Esophagus muscularis mucosa (tissue), 4 donors: ENCODE measurements at regions not wholly inside any gene's neighbourhood (a gene's known extent, or its start where the extent isn't known, plus 50 kb on each side); places are given as distances from the start of the nearest gene placed in this dataset.

Experiments used
- EP300 ChIP-seq: sonication (generic); formaldehyde crosslinking; IDR thresholded peaks from one replicate; pipeline ENCODE4 v1.6.1; 2017; ENCODE audit warnings: antibody characterized with exemption
- POLR2A ChIP-seq: fragments of 450-650 bp; IDR thresholded peaks from one replicate; pipeline ENCODE4 v1.6.1; 2017; ENCODE audit warnings: antibody characterized with exemption, moderate library complexity, mild to moderate bottlenecking, low read depth
- POLR2AphosphoS5 ChIP-seq, 2 donors: sonication (generic); formaldehyde crosslinking; IDR thresholded peaks; one replicate each; pipeline ENCODE4 v1.6.1; 2017; ENCODE audit warnings: antibody characterized with exemption in 2 of 2
- TF ChIP-seq, protein P1 (sequence below), 3 experiments: fragments of 200-600 bp in 2 of 3; fragments of 450-650 bp in 1 of 3; sonication (generic) in 2 of 3; IDR thresholded peaks; one replicate each; pipeline ENCODE4 v1.5.1; 2017 to 2019; ENCODE audit warnings: antibody characterized with exemption in 3 of 3, mild to moderate bottlenecking in 2 of 3, moderate library complexity in 1 of 3

DNA sequence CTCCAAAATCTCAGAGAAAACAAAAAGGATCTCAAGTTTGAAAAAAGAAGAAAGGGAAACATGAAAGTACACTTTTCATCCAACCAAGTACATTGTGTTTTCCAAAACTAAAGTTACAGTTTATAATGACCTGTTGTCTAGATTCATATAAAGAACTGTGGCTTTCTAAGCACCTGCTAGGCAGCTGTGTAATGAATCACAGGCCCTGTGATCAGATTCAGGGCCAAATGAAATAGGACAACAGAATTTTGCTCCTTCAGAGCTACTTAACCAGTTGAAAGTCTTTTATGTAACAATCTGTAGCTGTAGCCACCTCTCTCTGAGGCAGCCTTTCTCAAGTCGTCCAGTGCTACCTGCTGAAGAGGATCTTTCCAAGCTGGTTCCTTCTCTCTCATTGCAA, 960.0 kb upstream of the RAG2 start:
- TF ChIP-seq, protein P1, sequence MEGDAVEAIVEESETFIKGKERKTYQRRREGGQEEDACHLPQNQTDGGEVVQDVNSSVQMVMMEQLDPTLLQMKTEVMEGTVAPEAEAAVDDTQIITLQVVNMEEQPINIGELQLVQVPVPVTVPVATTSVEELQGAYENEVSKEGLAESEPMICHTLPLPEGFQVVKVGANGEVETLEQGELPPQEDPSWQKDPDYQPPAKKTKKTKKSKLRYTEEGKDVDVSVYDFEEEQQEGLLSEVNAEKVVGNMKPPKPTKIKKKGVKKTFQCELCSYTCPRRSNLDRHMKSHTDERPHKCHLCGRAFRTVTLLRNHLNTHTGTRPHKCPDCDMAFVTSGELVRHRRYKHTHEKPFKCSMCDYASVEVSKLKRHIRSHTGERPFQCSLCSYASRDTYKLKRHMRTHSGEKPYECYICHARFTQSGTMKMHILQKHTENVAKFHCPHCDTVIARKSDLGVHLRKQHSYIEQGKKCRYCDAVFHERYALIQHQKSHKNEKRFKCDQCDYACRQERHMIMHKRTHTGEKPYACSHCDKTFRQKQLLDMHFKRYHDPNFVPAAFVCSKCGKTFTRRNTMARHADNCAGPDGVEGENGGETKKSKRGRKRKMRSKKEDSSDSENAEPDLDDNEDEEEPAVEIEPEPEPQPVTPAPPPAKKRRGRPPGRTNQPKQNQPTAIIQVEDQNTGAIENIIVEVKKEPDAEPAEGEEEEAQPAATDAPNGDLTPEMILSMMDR (IDR thresholded peaks at IDR 0.05) = no peak
- TF ChIP-seq POLR2A = no peak
- no peak for TF ChIP-seq EP300
- TF ChIP-seq POLR2AphosphoS5 (IDR thresholded peaks at IDR 0.05) = no peak
